ENCODE measurements at regions not wholly inside any gene's neighbourhood (a gene's known extent, or its start where the extent isn't known, plus 50 kb on each side); places are given as distances from the start of the nearest gene placed in this dataset.

- DNase-seq, result no peak
Observed at GRCh38 chr3:187465503-187465902, 97.3 kb downstream of the RTP4 start.

- no peak for DNase-seq
Observed at GRCh38 chr3:187464682-187465081, 96.5 kb downstream of the RTP4 start.

GRCh38 chr3:187458921-187459320, 90.7 kb downstream of the RTP4 start:
- DNase-seq, result no peak

GRCh38 chr3:187458383-187458782, 90.2 kb downstream of the RTP4 start:
- DNase-seq, result no peak

GRCh38 chr3:187456250-187456649, 88.1 kb downstream of the RTP4 start:
- DNase-seq, result peak; percentile 19

- DNase-seq, result no peak
Observed at GRCh38 chr3:187454085-187454815, 86.1 kb downstream of the RTP4 start.

GRCh38 chr3:187450431-187451190, 82.4 kb downstream of the RTP4 start:
- DNase-seq, result no peak

- no peak for DNase-seq
Observed at GRCh38 chr3:187448674-187449073, 80.5 kb downstream of the RTP4 start.

GRCh38 chr3:187447737-187448136, 79.6 kb downstream of the RTP4 start:
- no peak for DNase-seq

GRCh38 chr3:187445356-187445755, 77.2 kb downstream of the RTP4 start:
- DNase-seq, result no peak

GRCh38 chr3:187434524-187434923, 66.3 kb downstream of the RTP4 start:
- DNase-seq, result no peak

- DNase-seq, result no peak
Observed at GRCh38 chr3:187430576-187430975, 62.4 kb downstream of the RTP4 start.
